HFF-Myc (cell line): ENCODE measurements at regions not wholly inside any gene's neighbourhood (a gene's known extent, or its start where the extent isn't known, plus 50 kb on each side); places are given as distances from the start of the nearest gene placed in this dataset.

Source experiments
- DNase-seq: peaks from one replicate; pipeline ENCODE4 v3.0.0-alpha.2; 2011; ENCODE audit warnings: low read depth; ENCODE audit errors: extremely low read depth
- H3K4me3 ChIP-seq: replicated peaks from 2 replicates; pipeline ENCODE4 v1.5.1; 2011; ENCODE audit warnings: low read depth, mild to moderate bottlenecking, control low read depth, low read length
- CTCF ChIP-seq: IDR thresholded peaks from 2 replicates; pipeline ENCODE4 v1.5.1; 2012; ENCODE audit warnings: mild to moderate bottlenecking, low read depth, low read length, control low read depth; ENCODE audit errors: missing control alignments

- H3K4me3 ChIP-seq: no peak overlapping the region
- no peak for TF ChIP-seq CTCF
- DNase-seq: no peak
Measured at GRCh38 chr10:117783698-117784395, 241.3 kb downstream of the EMX2 start.

- H3K4me3 ChIP-seq: no peak overlapping the region
- DNase-seq: no peak
- TF ChIP-seq CTCF: no peak
Measured at GRCh38 chr10:117784776-117785175, 242.2 kb downstream of the EMX2 start.

- no peak for DNase-seq
- no peak overlapping the region for H3K4me3 ChIP-seq
- no peak for TF ChIP-seq CTCF
Measured at GRCh38 chr10:117788911-117789310, 246.4 kb downstream of the EMX2 start.

- no peak for DNase-seq
- no peak for TF ChIP-seq CTCF
Measured at GRCh38 chr10:117790179-117790578, 247.6 kb downstream of the EMX2 start.

GRCh38 chr10:117790621-117791020 lies 248.1 kb downstream of the EMX2 start:
- H3K4me3 ChIP-seq: no peak overlapping the region
- TF ChIP-seq CTCF: no peak
- DNase-seq: no peak

More at GRCh38 chr10:117790179-117790578, 247.6 kb downstream of the EMX2 start:
- H3K4me3 ChIP-seq: no peak overlapping the region

GRCh38 chr10:117792214-117792613 lies 249.7 kb downstream of the EMX2 start:
- no peak overlapping the region for H3K4me3 ChIP-seq
- no peak for TF ChIP-seq CTCF
- no peak for DNase-seq
